Loucy (cell line): ENCODE measurements at regions not wholly inside any gene's neighbourhood (a gene's known extent, or its start where the extent isn't known, plus 50 kb on each side); places are given as distances from the start of the nearest gene placed in this dataset.

Experiments used
- CTCF ChIP-seq: fragments of 200-600 bp; sonication (generic); conservative IDR thresholded peaks from 2 replicates; pipeline ENCODE4 v1.5.1; 2014; ENCODE audit warnings: mild to moderate bottlenecking, antibody characterized with exemption, low read length
- EZH2phosphoT487 ChIP-seq: fragments of 200-600 bp; IDR thresholded peaks from 2 replicates; pipeline ENCODE4 v1.6.1; 2018; ENCODE audit warnings: antibody characterized with exemption, mild to moderate bottlenecking, moderate library complexity, borderline replicate concordance

GRCh38 chr3:182330646-182331045, 462.7 kb upstream of the ATP11B start:
- no peak for TF ChIP-seq CTCF
- TF ChIP-seq EZH2phosphoT487: no peak
